Lower lobe of right lung (tissue), 2 donors: ENCODE measurements at regions not wholly inside any gene's neighbourhood (a gene's known extent, or its start where the extent isn't known, plus 50 kb on each side); places are given as distances from the start of the nearest gene placed in this dataset.

Experiments used
- ATAC-seq, 2 donors: fragments of 200-7000 bp; cut with Tn5 transposase; one replicate each; pipeline ENCODE4 v1.9.1; 2020 to 2022; ENCODE audit warnings: mild to moderate bottlenecking in 2 of 2, moderate library complexity in 2 of 2
- DNase-seq: peaks from one replicate; pipeline ENCODE4 v3.0.0-alpha.2; 2020
- H3K27ac ChIP-seq: fragments of 200-600 bp; one replicate; pipeline ENCODE4 v1.8.0; 2022
- H3K27me3 ChIP-seq: fragments of 200-600 bp; one replicate; pipeline ENCODE4 v1.8.0; 2022; ENCODE audit warnings: low read depth
- H3K36me3 ChIP-seq: fragments of 200-600 bp; one replicate; pipeline ENCODE4 v1.8.0; 2022; ENCODE audit warnings: mild to moderate bottlenecking
- H3K4me1 ChIP-seq: fragments of 200-600 bp; one replicate; pipeline ENCODE4 v1.8.0; 2022
- H3K4me3 ChIP-seq: fragments of 200-600 bp; one replicate; pipeline ENCODE4 v1.8.0; 2022; ENCODE audit warnings: mild to moderate bottlenecking
- H3K9me3 ChIP-seq: fragments of 200-600 bp; one replicate; pipeline ENCODE4 v1.8.0; 2022
- CTCF ChIP-seq: fragments of 200-600 bp; IDR thresholded peaks from one replicate; pipeline ENCODE4 v1.8.0; 2022; ENCODE audit warnings: antibody characterized with exemption, mild to moderate bottlenecking
- intact Hi-C: fragments of 100-400 bp; cut with DNase I; formaldehyde crosslinking; loops from one replicate; pipeline ENCODE4 v1.11.0; 2022
- donor health status: DM: no; HTN: yes; CAD: no; lungs with severe emphysema.

- Histone ChIP-seq H3K27ac (no peak overlapping the region), H3K27me3 (no peaks in the 10 kb centered on the region), H3K36me3 (no peaks in the 10 kb centered on the region), H3K4me1 (no peaks in the 10 kb centered on the region), H3K4me3 (no peak overlapping the region), H3K9me3 (no peaks in the 10 kb centered on the region)
- ATAC-seq (no peak), DNase-seq (no peak)
- intact Hi-C loops = no loop called here
- TF ChIP-seq CTCF = no peak
These were observed 89.7 kb upstream of the PCSK1 start for GRCh38 chr5:96522635-96523355.

GRCh38 chr5:96527768-96528661, 95.0 kb upstream of the PCSK1 start:
- Histone ChIP-seq H3K36me3 (no peaks in the 10 kb centered on the region), H3K4me1 (no peaks in the 10 kb centered on the region), H3K27me3 (no peaks in the 10 kb centered on the region), H3K27ac (no peak overlapping the region), H3K9me3 (no peaks in the 10 kb centered on the region), H3K4me3 (no peak overlapping the region)
- DNase-seq (no peak), ATAC-seq (no peak)
- intact Hi-C loops = no loop called here
- TF ChIP-seq CTCF = no peak

- no peak for ATAC-seq
These were observed 95.9 kb upstream of the PCSK1 start for GRCh38 chr5:96528826-96529474.

GRCh38 chr5:96529559-96529958, 96.5 kb upstream of the PCSK1 start:
- TF ChIP-seq CTCF = no peak
- no peak overlapping the region for H3K4me3 ChIP-seq

More at GRCh38 chr5:96528826-96529474, 95.9 kb upstream of the PCSK1 start:
- Histone ChIP-seq H3K4me1 (no peaks in the 10 kb centered on the region), H3K9me3 (no peaks in the 10 kb centered on the region), H3K27ac (no peak overlapping the region), H3K27me3 (no peaks in the 10 kb centered on the region), H3K4me3 (no peak overlapping the region), H3K36me3 (no peaks in the 10 kb centered on the region)
- TF ChIP-seq CTCF = no peak
- intact Hi-C loops = no loop called here
- DNase-seq = no peak

GRCh38 chr5:96530901-96531300, 97.9 kb upstream of the PCSK1 start:
- intact Hi-C loops = no loop called here
- H3K9me3 ChIP-seq = no peaks in the 10 kb centered on the region
- H3K4me1 ChIP-seq = no peaks in the 10 kb centered on the region
- H3K36me3 ChIP-seq = no peaks in the 10 kb centered on the region
- DNase-seq (no peak), ATAC-seq (no peak)
- no peaks in the 10 kb centered on the region for H3K27me3 ChIP-seq
- no peak for TF ChIP-seq CTCF
- no peak overlapping the region for H3K4me3 ChIP-seq
- no peak overlapping the region for H3K27ac ChIP-seq

More at GRCh38 chr5:96529559-96529958, 96.5 kb upstream of the PCSK1 start:
- Histone ChIP-seq H3K36me3 (no peaks in the 10 kb centered on the region), H3K4me1 (no peaks in the 10 kb centered on the region), H3K27ac (no peak overlapping the region), H3K27me3 (no peaks in the 10 kb centered on the region), H3K9me3 (no peaks in the 10 kb centered on the region)
- ATAC-seq (no peak), DNase-seq (no peak)
- intact Hi-C loops = no loop called here
